Gastroesophageal sphincter (tissue), 3 donors: ENCODE measurements at regions not wholly inside any gene's neighbourhood (a gene's known extent, or its start where the extent isn't known, plus 50 kb on each side); places are given as distances from the start of the nearest gene placed in this dataset.

ENCODE experiments used
- EP300 ChIP-seq: sonication (generic); formaldehyde crosslinking; IDR thresholded peaks from one replicate; pipeline ENCODE4 v1.6.1; 2017; ENCODE audit warnings: antibody characterized with exemption, mild to moderate bottlenecking
- POLR2A ChIP-seq, 2 donors: fragments of 450-650 bp; IDR thresholded peaks; one replicate each; pipeline ENCODE4 v1.6.1; 2017; ENCODE audit warnings: antibody characterized with exemption in 2 of 2, mild to moderate bottlenecking in 2 of 2, moderate library complexity in 1 of 2
- POLR2AphosphoS5 ChIP-seq: sonication (generic); formaldehyde crosslinking; IDR thresholded peaks from one replicate; pipeline ENCODE4 v1.6.1; 2017; ENCODE audit warnings: antibody characterized with exemption
- TF ChIP-seq, protein P1 (sequence below), 4 experiments: fragments of 200-600 bp in 2 of 4; fragments of 450-650 bp in 2 of 4; sonication (generic) in 1 of 4; IDR thresholded peaks; one replicate each; pipeline ENCODE4 v1.5.1; 2017 to 2019; ENCODE audit warnings: antibody characterized with exemption in 4 of 4, mild to moderate bottlenecking in 2 of 4, moderate library complexity in 2 of 4

DNA sequence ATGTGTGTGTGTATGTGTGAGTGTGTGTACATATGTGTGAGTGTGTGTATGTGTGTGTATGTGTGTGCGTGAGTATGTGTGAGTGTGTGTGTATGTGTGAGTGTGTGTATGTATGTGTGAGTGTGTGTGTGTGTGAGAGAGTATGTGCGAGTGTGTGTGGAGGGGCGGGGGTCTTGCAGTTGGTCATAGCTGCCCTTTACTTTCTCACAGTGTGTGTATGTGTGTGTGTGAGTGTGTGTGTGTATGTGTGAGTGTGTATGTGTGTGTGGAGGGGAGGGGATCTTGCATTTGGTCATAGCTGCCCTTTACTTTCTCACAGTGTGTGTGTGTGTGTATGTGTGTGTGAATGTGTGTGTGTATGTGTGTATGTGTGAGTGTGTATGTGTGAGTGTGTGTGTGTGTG is 74.8 kb upstream of the ENPP6 start:
- TF ChIP-seq, protein P1, sequence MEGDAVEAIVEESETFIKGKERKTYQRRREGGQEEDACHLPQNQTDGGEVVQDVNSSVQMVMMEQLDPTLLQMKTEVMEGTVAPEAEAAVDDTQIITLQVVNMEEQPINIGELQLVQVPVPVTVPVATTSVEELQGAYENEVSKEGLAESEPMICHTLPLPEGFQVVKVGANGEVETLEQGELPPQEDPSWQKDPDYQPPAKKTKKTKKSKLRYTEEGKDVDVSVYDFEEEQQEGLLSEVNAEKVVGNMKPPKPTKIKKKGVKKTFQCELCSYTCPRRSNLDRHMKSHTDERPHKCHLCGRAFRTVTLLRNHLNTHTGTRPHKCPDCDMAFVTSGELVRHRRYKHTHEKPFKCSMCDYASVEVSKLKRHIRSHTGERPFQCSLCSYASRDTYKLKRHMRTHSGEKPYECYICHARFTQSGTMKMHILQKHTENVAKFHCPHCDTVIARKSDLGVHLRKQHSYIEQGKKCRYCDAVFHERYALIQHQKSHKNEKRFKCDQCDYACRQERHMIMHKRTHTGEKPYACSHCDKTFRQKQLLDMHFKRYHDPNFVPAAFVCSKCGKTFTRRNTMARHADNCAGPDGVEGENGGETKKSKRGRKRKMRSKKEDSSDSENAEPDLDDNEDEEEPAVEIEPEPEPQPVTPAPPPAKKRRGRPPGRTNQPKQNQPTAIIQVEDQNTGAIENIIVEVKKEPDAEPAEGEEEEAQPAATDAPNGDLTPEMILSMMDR (IDR thresholded peaks at IDR 0.05): no peak
- TF ChIP-seq EP300: no peak
- no peak for TF ChIP-seq POLR2A (IDR thresholded peaks at IDR 0.05)
- TF ChIP-seq POLR2AphosphoS5: no peak
